ENCODE measurements at regions not wholly inside any gene's neighbourhood (a gene's known extent, or its start where the extent isn't known, plus 50 kb on each side); places are given as distances from the start of the nearest gene placed in this dataset.

DNA sequence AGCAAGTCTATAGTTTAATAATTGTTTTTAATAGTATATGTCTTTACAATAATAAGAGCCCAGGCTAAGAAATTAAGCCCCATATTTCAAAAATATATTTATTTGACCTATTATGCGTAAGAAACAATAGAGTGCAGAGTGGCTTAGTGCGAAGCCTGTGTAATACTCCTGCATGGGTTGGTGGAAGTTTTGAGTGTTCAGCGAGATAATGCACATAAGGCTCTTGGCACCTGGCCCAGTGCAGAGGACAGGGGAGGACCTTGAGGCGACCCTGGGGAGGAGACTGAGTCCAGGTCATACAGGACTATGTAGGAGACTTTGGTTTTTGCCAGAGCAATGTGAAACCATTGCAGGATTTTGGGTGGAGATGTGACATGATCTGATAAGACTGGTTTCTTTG is 132.4 kb upstream of the ST6GAL2 start:
- no peak for DNase-seq (ENCODE audit: low read depth in 4 of 4, low spot score in 2 of 4)

- DNase-seq (ENCODE audit: low read depth in 4 of 4, low spot score in 2 of 4): no peak
Observed at GRCh38 chr2:107020392-107020791, 134.4 kb upstream of the ST6GAL2 start.

DNA sequence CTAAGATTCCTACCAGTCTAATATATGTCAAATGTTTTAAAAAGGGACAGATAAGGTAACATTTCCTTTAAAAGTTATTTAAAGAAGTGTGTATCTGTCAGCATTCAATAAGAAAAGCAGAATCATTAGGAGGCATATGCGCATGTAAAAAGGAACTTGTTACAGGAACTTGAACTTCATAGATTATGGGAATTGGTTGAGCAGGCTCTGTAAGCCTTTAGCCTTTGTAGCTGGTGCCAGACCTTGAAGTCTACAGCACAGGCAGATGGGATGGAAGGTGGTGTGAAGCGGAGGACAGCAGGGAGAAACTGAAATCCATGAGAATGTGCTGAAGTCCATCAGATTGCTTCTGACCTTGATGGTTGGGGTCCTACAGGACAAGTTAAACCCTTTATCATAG is 138.3 kb upstream of the ST6GAL2 start:
- DNase-seq (ENCODE audit: low read depth in 4 of 4, low spot score in 2 of 4): no peak

GRCh38 chr2:107025291-107025857 is 139.4 kb upstream of the ST6GAL2 start:
- DNase-seq (ENCODE audit: low read depth in 4 of 4, low spot score in 2 of 4): no peak

DNA sequence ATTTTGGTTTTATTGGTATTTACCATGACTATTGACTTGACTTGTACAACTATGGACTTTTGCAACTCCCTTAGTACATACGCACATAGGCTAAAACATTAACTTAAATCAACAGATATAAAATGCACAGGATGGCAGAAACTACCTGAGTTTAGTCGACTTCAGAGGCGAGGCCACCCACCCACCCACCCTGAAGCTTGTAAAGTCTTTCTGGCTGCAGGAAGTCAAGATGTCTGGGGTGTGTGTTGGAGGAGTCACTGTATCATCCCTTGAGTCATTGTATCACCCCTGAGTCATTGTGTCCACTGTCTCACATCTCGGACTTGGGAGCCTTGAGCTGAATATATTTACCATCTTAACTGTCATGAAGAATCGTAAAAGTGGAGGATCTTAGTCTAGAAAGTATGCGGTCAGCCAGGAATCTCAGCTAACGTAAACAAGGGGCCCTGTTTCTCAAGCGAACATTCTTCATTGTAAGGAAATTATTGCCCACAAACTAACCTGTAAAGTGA is 140.0 kb upstream of the ST6GAL2 start:
- DNase-seq (ENCODE audit: low read depth in 4 of 4, low spot score in 2 of 4): no peak

- no peak for DNase-seq (ENCODE audit: low read depth in 4 of 4, low spot score in 2 of 4)
Observed at GRCh38 chr2:107027205-107027604, 141.2 kb upstream of the ST6GAL2 start.

DNA sequence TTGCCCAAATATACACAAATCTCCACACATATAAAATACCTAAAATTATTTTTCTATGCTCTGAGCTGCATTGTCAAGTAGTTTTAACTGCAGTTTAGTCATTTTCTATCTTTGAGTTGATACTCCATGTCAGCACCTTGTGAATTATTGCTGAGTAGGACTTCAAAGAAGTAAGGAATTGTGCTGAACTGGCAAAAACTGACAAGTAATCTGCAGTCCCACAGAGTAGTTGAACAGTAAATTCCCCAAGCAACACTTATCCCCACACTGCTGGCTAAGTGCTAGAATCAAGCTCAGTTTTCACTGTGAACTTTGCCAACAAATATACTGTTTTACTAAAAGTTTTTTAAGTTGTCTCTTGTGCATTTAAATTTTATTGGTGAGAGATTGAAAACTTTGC is 141.8 kb upstream of the ST6GAL2 start:
- DNase-seq (ENCODE audit: low read depth in 4 of 4, low spot score in 2 of 4): no peak

- DNase-seq (ENCODE audit: low read depth in 4 of 4, low spot score in 2 of 4): no peak
Observed at GRCh38 chr2:107028661-107029060, 142.7 kb upstream of the ST6GAL2 start.

- no peak for DNase-seq (ENCODE audit: low read depth in 4 of 4, low spot score in 2 of 4)
Observed at GRCh38 chr2:107036293-107036692, 150.3 kb upstream of the ST6GAL2 start.

GRCh38 chr2:107062173-107062572 is 176.2 kb upstream of the ST6GAL2 start:
- no peak for DNase-seq (ENCODE audit: low read depth in 4 of 4, low spot score in 2 of 4)

- no peak for DNase-seq (ENCODE audit: low read depth in 4 of 4, low spot score in 2 of 4)
Observed at GRCh38 chr2:107062599-107063220, 176.7 kb upstream of the ST6GAL2 start.

DNA sequence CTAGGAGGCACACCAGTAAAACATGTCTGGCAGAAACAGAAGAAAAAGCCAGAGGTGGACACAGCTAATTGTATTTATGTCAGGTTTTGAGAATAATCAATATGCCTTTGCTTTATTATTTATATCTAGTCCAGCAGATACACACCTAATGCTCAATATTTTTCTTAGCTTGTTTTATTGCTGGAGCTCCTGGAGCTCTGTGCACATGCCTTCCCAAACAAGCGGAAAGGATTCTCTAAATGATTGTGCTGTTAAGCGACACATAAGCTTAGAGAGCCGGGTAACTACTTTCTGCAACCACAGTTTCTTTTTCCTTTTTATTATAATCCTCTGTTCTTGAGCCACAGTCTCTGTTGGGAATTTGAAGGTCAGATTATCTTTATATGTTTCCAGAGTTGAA is 177.3 kb upstream of the ST6GAL2 start:
- DNase-seq (ENCODE audit: low read depth in 4 of 4, low spot score in 2 of 4): no peak

DNA sequence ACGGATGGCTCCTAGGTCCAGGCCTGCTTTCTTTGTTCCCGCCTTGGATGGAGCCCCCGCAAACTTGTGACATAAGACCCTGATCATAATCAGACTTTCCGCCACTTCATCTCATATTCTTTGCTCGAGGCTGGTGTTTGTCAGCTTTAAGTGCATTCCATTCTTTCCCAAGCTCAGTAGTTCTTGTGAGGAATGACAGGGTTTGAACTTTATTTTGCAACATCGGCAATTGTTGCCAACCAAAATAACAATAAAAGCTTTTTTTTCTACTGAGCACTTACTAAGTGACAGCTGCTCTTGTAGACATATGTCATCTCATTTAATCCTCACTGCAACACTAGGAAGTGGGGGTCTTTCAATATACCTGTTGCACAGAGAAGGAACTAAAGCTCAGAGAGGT is 178.8 kb upstream of the ST6GAL2 start:
- DNase-seq (ENCODE audit: low read depth in 4 of 4, low spot score in 2 of 4): peak in 1 of 4 donors; percentile 12

- peak in 3 of 4 donors; percentile 10 to 21 (median 15) for DNase-seq (ENCODE audit: low read depth in 4 of 4, low spot score in 2 of 4)
Observed at GRCh38 chr2:107068069-107068916, 182.3 kb upstream of the ST6GAL2 start.

DNA sequence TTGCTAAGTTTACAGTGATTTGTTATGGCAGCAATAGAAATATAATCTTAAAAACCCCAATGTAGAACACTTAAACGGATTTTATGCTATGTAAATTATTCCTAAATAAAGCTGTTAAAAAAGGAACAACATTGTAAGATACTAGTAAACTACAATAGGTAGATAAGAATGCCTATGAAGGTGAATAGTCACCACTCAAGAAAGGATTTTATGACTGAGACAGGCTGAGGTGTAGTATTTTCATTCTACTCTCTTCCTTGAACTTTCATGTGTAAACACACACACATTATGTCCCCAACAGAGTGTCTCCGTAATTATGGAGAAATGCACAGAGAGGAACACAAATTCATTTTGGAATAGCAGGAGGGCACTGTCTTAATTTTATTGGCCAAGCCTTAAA is 183.9 kb upstream of the ST6GAL2 start:
- no peak for DNase-seq (ENCODE audit: low read depth in 4 of 4, low spot score in 2 of 4)

GRCh38 chr2:107072150-107072940 is 186.4 kb upstream of the ST6GAL2 start:
- DNase-seq (ENCODE audit: low read depth in 4 of 4, low spot score in 2 of 4): no peak

- DNase-seq (ENCODE audit: low read depth in 4 of 4, low spot score in 2 of 4): no peak
Observed at GRCh38 chr2:107078584-107078983, 192.6 kb upstream of the ST6GAL2 start.

DNA sequence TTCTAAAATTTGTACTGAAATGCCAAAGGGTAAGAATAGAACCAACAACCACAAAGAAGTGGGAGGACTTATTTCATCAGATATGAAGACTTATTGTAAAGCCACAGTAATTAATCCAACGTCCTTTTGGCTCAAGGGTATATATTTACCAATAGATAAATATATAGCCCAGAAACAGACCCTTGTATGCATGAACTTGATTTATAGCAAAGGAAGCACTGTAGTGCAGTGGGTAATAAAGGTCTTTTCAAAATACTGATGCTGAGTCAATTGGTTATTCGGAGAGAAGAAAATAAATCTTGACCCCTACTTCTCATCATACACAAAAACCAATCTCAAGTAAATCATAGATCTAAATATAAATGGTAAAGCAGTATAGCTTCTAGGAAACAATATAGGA is 200.5 kb upstream of the ST6GAL2 start:
- DNase-seq (ENCODE audit: low read depth in 4 of 4, low spot score in 2 of 4): no peak

GRCh38 chr2:107088156-107088555 is 202.2 kb upstream of the ST6GAL2 start:
- DNase-seq (ENCODE audit: low read depth in 4 of 4, low spot score in 2 of 4): no peak

- DNase-seq (ENCODE audit: low read depth in 4 of 4, low spot score in 2 of 4): no peak
Observed at GRCh38 chr2:107091163-107091864, 205.3 kb upstream of the ST6GAL2 start.

Measured in left renal cortex interstitium (tissue), 4 donors.